ENCODE measurements at regions not wholly inside any gene's neighbourhood (a gene's known extent, or its start where the extent isn't known, plus 50 kb on each side); places are given as distances from the start of the nearest gene placed in this dataset.
"Not testable (repeated sequence)": the region's sequence is repeated elsewhere in the genome, so short reads cannot be mapped to it uniquely, and the experiment has no call there.

DNA sequence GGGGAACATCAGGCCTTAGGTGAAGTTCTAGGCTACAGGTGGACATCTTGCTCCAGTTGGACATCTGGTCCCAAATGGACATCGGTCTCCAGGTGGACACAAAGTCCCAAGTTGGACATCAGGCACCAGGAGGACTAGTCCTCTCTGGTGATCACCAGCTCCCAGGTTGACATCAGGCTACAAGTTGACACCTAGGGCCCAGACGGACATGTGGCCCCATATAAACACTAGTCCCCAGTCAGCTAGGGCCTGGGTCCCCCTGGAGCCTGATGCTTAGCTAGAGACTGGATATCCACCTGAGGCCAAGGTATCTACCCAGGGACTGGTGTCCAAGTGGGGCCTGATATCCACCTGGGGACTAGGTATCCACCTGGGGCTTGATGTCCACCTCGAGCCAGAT lies 75.8 kb upstream of the ZNF337 start:
- DNase-seq, result not testable (repeated sequence)

DNA sequence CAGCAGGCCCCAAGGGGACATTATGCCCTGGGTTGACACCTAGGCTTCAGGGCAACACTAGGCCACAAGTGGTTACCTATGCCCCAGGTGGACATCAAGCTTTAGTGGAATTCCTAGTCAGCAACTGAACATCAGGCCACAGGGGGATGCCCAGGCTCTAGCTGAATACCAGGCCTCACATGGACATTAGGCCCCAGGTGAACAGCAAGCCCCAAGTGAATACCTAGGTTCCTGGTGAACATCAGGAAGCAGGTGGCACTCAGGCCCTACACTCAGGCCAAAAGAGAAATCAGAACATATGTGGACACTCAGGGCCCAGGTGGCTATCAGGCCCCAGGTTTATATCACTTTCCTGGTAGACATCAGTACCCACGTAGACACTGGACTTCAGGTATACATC lies 75.2 kb upstream of the ZNF337 start:
- not testable (repeated sequence) for DNase-seq

DNA sequence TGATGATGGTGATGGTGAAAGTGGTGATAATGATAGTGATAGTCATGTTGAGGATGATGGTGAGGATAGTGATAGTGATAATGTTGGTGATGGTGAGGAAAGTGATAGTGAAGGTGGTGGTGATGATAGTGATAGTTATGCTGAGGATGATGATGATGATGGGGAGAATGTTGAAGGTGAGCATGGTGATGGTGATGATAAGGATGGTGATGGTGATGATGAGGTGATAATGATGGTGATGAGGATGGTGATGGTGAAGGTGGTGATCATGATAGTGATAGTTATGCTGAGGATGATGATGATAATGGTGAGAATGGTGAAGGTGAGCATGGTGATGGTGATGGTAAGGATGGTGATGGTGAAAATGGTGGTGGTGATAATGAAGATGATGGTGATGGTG lies 64.9 kb upstream of the ZNF337 start:
- DNase-seq, result no peak

DNA sequence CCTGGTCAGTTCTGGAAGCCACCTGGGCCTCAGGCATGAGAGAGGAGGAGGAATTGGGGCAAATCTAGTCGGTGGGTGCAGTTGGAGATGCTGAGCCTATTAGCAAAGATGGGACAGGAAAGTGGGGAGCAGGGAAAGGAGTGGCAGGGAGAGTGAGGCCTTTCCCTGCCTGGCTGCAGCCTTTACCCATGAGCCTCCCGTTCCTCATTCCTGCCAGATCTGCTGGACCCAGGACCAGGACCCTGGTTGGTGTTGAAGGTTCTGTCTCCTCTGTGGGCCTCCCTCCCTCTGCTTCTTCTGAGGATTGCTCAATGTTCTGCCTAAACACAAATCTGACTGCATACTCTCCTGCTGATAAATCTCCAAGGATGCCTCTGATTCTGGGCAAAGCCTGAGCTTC lies 64.4 kb upstream of the ZNF337 start:
- DNase-seq, result not testable (repeated sequence)

DNA sequence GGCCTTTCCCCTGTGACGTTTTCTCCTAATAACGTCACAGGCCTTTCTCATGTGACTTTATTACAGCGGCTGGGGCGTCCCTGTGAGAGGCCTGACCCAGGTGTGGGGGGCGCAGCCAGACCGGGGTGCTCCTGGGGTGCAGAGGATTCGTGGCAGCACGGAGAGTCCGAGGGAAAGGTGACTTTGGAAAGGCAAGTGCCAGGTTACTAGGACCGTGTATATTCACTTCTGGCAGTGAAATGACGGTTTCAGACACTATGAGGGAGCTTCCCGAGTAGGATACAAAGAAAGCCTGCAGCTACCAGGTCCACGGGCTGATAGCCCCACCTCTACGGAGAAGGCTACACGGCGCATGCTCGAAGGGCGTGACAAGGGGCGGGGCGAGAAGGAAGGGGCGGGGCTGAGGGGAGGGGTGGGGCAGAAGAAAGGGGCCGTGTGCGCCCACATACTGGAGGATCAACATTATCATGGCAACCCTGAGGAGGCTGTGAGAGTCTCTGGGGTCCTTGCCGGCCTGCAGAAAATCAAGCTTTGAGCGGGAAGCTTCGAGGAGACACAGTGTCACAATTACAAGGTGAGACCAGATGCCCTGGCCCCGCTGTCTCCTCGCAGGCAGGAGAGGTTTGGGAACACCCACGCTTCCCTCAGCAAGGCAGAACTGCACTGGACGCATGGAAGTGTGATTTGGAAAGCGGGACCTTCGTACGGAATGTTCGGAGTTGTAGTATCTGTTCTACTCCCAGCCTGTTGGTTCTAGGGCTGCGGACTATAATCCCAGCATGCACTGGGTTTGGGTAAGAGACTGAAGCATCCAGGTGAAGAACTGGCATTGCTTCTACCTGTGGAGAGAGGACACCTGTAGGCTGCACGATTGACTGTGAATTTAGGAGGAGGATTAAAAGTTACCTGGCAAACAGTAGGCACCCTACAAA lies 54.4 kb upstream of the ZNF337 start:
- DNase-seq, result peak; percentile 10 to 21

DNA sequence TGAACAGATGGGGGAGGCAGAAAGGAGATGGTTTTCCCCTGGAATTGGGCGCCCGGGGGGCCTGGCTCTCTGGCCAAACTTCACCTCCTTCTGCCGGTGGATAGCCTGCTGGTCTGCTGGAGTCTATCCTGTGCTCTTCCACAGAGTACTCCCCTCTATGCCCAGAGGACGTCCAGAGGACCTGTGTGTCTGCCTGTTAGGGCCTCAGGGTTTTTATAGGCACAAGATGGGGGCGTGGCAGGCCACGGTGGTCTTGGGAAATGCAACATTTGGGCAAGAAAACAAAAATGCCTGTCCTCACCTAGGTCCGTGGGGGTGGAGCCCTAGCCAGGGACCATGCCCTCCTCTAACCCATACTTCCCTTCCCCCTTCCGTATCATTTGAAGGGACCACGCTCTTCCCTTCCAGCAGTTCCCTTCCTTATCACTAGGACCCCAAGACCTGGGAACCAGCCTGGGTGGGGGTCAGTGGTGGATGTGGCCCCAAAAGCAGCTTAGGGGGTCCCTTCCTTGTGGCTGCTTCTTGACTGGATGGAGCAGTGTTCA lies 53.6 kb upstream of the ZNF337 start:
- no peak for DNase-seq

GRCh38 chr20:25749649-25750048 lies 53.0 kb upstream of the ZNF337 start:
- DNase-seq, result no peak
